HG03095 (cell line): ENCODE measurements at regions not wholly inside any gene's neighbourhood (a gene's known extent, or its start where the extent isn't known, plus 50 kb on each side); places are given as distances from the start of the nearest gene placed in this dataset.
"Not testable (repeated sequence)": the region's sequence is repeated elsewhere in the genome, so short reads cannot be mapped to it uniquely, and the experiment has no call there.

Experiments used
- ATAC-seq: cut with Tn5 transposase; IDR thresholded peaks from one replicate; pipeline ENCODE4 v1.9.1; 2021; ENCODE audit warnings: moderate library complexity; ENCODE audit not compliant: unreplicated experiment

DNA sequence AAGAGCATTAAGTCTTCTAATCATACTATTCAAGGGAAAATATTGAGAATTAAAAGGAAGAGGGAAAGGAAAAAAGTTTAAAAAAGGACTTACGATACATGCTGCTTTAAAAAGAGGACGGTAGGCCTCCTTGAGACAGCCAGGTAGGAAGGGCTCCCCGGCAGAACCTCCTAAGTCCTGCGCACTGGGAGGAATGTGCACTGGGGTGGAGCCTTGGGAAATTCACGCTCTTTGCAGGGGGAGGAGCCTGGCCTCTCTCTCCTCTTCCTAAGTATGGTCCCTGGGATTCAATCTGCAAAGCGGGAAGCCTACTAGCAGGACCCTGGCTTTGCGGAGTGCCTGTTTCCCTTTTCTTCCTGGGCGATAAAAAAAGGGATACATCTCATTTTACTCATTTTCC is 553.0 kb downstream of the RPS29 start:
- no peak for ATAC-seq

DNA sequence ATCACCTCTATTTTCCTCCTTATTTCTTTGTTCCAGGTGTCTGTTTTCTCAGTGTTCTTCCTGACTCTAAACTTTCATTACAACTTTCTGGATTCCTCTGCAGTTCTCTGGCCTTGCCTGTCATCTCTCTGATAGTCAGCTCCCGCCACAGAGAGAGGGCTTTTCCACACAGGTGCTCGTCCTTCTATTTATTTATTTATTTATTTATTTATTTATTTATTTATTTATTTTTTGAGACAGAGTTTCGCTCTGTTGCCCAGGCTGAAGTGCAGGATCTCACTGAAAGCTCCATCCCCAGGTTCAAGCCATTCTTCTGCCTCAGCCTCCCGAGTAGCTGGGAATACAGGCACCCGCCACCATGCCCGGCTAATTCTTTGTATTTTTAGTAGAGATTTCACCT is 554.5 kb downstream of the RPS29 start:
- ATAC-seq: not testable (repeated sequence)

DNA sequence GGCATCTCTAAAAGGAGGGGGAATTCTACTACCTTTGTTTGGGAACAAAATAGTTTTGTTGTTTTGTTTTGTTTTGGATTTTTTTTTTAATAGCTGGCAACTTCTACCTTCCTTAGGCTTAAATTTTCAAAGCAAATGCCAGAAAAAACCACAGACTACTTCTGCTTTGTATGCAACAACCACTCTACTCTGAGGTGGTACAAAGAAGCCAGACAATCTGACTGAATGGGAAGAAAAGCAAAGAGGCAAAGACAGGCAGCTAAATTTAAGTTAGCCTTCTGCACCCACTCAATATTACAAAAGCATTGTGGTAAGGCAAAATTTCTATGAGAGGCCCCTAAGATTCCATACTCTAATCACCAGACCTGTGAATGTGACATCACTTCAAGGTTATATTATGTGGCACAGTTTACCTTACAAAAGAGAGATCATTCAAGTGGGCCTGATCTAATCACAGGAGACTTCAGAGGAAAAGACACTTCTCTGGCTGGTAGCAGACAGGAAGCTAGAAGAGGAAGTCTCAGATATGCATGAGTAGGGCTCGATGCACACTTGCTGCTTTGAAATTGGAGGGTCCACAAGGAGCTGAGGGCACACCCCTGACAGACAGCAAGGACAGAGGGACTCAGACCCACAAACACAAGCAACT is 566.6 kb downstream of the RPS29 start:
- no peak for ATAC-seq

DNA sequence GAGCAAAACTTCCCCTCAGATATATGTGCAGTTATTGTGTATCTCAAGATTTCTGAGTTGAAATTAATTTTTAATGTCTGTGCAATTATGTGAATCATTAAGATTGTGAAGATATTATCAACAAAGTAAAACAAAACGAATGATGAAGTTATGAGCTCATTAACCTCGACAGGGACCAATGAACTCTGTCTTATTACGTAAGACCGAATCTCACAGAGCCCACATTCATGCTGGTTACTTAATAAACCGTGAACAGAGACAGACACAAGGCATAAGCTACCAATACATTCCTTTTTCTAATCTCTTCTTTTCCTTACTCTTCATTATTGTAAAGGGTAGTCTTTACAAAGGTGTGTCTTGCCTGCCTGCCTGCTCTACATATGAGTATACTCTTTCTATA is 568.7 kb downstream of the RPS29 start:
- ATAC-seq: no peak

DNA sequence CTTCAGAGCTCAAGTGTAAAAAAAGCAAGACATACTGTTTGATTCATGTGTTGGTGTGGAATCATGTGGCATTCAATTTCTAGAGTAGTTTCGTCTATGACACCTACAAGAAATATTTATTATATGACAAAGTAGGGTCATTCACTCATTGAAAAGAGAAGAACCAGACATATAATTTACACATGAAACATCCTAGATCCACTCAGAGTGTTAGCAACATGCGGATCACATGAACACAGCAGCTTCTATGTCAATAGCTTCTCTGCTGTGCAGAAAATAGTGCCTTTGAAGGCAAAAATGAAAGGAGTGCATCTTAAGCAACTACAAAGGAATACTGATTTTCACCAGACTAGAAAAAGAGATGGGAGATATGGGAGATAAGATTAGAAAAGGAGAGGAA is 569.8 kb downstream of the RPS29 start:
- ATAC-seq: no peak

DNA sequence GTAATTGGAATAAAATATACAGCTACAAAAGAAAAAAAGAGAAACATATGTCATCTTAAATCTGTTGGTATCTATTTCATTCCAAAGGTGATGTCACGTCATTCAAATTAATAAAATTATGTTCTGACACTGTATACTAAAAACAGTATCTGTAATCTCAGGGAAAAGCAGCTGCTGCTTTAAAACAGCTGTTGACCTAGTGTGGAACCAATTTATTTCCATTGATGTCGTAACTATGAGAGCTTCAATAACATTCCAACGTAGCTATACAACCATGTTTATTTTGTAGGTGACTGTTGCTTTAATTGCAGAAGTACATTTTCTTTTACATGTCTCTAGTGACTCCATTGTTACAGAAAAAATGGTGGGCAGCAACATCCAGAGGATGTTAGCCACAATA is 571.7 kb downstream of the RPS29 start:
- no peak for ATAC-seq

DNA sequence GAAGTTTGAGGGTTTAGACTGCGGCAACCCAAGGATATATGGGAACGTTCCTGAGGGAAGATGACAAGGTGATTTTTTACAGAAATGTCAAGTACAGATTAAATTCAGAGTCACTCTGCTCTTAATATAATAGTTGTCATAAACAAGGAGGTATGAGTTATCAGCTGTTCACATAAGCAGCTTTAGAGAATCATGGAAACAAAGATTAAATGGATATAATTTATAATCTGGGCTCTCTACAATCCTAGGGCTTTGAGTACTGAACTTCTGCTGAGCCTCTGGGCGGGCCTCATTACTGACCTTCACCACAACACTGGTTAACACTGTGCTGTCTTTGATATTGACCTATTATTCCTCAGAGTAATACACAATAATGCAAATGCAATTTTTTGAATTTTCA is 577.8 kb downstream of the RPS29 start:
- ATAC-seq: no peak

DNA sequence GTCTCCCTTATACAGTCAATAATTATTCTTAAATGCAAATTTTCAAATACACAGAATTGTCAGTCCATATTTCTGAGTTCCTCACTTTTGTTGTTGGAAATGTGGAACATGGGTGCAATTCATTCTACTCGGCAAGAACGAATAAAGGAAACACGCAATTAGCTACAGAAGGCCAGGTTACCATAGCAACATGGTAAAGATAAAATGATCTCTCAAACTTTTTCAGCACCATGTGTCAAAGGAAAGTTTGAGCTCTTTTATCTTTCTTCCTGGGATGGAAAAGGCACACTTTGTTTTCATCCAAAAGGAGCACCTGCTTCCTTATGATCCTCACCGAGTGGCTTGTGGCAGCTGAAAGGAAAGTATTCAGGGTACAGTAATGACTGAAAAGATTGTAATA is 595.0 kb downstream of the RPS29 start:
- ATAC-seq: no peak

DNA sequence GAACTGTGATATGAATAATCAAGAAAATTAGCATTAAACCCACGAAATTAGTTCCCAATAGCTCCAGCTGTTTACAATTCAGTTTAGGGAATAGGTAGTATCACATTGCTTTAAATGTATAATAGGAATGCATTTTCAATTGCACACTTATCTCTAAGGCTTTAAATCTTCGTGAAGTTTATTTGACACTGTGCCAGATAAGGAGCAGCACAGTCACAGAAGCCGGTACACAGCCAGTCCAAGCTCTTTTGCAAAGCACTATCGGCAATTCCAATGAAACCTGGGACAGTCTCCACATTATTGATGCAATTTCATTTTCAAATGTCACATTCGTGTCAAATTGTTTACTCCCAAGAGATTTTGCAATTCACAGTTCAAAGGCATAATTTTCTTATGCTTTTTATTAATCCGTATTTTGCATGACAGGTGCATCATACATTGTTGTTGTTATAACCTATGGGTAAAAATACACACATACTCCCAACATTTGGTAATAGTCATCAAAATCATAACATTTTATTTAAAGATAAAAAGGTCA is 602.8 kb downstream of the RPS29 start:
- no peak for ATAC-seq

DNA sequence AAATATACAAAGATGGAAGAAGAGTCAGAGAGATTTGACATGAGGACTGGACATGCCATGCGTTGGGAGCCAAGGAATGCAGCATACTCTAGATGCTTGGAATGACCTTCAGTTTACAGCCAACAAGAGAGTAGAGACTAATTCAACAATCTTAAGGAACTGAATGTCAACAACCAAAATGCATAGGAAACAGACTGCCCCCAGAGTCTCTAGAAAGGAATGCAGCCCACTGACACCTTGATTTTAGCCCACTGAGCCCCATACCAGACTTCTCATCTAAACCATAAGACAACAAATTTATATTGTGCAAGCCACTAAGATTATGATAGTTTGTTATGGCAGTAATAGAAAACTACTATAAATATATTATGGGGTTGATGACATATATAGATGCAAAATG is 611.2 kb downstream of the RPS29 start:
- ATAC-seq: no peak

DNA sequence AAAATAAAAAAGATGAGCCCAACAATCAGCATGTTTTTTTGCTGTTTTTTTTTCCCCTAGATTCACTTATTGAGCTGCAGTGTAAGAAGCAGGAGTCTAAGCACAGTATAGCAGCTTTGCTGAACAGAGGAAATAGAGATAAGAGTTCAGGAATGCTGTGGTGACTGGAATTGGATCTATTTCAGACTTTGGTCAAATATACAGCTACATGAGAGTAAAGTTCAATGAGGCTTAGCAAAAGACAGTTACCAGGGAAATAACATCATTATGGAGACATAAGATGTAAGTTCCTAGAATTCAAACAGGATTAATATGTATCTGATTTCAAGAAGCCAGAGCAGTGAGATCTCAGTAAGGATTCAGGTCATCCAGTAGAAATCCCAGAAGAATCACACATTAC is 613.0 kb downstream of the RPS29 start:
- ATAC-seq: no peak

DNA sequence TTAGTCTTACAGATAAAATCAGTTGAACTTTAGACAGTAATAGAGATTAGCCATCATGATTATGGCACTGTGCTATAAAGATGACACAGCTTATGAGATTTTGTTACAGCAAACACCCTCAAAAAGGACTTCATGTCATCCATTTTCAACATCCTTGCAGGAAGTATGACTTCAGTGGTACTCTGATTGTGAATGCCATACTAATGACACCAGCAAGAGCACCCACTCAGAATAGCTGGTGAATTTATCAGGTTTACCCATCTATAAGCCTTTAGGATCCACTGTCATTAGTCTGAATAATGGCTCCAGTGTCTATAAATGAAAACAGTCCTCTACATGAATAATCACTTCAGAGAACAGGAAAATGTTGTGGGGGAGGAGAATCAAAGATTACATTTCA is 615.2 kb downstream of the RPS29 start:
- no peak for ATAC-seq

DNA sequence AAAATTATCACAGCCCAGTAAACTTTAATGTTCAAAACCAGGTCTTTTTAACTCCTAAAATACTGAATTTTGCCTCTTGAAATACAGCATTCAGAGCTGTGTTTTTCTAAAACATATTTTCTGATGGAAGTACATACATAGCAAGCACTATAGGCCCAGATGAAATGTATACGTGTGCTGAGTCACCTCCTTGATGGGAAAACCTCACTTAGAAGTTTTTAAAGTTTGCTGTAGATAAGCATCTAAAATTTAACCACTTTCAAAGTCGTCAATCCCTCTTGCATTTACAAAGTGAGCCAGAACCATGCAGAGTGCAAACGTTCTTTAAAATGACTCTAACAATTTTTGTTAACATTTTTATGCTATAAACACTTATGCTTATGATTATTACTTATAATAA is 618.8 kb downstream of the RPS29 start:
- ATAC-seq: no peak

DNA sequence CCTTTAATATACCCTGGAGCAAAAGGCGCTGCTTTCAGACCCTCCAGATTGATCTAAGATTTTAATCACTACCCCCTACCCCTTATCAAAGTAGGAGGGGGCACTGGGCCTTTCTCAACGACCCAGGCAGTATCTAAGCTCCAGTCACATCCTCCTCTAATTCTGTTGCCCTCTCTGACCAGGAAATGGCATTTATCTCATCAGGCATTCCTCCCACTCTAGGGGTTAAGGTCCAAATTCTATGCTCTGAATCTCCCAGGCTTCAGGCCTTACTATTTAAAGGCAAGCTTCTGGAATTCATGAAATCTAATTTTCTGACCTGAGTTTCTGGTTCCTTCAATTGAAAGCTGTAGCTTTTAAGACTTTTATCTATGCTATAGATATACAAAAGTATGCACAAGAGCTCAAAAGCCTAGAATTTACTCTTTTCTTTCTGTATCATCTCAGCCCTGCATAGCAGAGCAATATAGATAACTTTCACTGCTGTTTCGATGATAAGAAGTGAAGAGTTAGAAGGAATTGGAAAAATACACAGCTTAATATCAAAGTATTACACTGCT is 622.9 kb downstream of the RPS29 start:
- ATAC-seq: no peak

DNA sequence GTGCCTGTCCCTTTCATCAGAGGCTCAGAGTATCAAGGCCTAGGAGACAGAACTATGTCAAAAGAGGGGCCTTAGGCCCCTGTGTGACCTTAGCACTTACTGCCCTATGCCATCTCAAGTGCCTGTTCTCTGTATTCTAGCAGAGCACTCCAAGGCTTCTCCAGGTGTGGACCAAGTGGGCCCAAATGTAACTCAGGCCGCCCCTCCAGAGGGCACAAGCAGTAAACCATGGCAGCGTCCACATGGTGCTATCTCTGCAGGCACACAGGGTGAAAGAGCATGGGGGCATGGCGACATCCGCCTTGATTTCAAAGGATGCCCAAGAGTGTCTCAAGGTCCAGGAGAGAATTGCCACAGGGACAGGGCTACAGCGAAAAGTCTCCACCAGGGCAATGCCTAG is 628.7 kb downstream of the RPS29 start:
- ATAC-seq: no peak

DNA sequence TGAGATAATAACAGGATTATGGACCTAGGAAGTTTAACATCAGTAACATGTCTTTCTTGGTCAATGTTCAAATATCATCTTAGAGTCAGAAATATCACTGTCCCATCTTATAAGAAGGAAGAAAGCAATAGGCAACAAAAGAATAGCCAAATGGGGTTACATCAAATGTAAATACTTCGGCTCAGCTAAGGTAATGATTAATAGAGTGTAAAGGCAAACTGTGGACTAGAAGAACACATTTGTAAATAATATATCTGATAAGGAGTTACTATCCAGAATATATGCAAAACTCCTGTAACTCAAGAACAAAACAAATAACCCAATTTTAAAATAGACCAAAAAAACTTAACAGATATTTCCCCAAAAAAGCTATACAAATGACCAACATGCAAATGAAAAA is 630.3 kb downstream of the RPS29 start:
- no peak for ATAC-seq

DNA sequence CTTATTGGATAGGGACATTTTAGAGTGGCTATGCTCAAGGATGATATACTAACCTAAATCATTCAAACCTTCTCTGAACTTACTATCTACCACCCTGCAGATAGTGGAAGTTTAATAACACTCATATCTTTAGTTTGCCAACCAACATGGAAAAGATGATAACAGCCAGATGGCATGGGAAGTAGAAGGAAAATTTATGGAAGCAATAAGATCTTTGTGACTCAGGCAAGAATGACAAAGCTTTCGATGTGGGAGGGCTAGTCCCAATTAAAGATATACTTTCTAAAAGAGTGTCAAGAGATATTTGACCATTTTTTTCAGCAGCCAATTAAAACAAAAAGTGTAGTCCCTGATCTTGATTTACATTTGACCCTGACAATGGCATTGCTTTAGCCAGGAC is 631.7 kb downstream of the RPS29 start:
- ATAC-seq: no peak

DNA sequence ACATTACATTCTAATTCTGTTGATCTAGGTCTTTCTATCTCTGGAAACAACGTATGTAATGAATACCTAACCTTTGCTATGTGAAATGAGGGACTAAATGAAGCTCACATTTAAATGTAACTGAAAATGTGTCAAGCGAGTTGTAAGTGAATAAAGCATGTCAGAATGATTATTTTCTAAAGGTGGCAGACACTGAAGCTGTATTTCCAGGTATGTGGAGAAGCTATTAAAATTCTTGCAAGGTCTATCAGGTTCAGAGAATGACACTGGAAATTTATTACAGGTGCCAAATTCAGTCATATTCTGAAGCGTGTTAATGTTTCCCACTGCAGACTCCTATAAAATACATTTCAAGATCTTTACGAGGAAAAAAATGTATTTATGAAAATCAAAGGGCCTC is 641.4 kb downstream of the RPS29 start:
- no peak for ATAC-seq

DNA sequence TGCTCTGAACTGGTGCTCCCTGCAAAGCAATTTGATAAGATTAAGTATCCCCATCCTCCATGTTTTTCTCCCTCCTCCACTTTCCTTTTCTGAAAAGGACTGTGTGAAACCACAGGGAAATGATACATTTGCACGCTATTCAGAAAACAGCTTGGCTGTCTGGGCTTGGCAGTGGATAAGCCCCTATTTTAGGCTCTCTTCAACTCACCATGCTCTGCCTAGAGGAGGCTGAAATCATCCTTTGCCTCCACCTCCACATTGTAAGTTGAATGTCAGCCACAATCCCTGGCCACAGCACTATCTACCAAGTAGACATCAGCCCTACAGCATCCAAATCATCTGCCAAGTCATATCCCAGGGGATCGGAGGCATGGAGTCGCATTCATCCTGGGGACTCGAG is 642.3 kb downstream of the RPS29 start:
- ATAC-seq: no peak

DNA sequence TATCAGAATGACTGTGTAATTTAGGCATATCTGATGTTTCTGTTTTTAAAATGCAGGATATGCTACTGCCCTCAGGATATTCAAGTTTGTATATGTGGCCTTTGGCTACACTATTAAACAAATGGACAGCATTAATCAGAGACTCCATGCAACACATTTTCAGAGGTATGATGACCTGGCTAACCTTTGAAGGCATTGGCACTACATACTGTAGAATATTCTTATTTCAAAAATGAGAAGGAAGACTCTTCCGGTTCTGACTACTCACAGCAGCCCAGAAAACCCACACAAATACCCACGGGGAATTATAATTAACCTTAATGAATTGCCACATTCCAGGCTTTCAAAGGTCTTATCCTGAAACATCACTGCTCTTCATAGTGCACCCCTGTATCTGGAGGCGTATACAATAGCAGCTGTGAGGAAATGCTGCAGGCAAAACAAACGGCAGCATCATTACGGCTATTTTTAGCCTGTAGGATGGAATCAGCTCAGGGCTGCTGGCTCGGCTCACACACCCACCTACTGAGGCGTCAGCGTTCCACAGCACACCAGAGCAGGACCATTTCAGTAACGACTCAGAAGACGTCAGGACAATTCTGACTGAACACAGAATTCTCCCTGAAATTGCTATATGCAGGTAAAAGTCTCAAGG is 648.5 kb downstream of the RPS29 start:
- no peak for ATAC-seq

DNA sequence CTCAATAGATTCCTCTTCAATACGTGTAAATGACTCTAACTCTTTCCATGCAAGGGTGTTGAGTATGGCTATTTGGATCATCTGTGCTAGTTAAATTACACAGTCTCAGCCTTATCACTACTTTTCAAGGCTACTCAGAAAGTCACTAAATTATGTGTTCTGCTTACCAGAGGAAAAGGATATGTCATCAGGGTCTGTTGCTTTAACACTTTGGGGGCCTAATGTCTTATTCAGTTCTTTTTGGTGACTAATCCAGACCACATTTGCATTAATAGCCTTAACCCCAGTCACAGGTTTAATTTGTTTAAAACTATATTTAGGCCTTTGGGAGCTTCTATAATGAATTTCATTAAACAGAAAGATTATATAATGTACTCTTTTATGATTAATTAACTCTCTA is 649.3 kb downstream of the RPS29 start:
- no peak for ATAC-seq

DNA sequence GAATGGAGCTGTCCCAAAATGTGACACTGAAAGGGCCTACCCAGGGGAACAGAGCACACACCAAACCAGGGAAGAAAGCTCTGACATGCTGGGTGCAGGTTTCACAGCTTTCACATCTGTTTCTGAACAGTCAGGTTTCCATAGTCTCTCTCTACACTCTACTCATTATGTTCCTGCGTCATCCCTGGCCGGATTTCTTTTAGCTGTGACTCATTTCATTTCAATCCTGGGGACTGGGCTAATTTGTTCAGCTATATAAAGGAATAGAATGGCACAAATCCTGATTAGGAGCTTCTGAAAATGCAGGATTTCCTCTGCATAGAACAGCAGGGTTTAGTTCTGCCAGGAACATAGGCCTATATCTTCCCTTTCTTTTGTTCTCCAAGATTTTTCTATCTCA is 649.8 kb downstream of the RPS29 start:
- no peak for ATAC-seq

DNA sequence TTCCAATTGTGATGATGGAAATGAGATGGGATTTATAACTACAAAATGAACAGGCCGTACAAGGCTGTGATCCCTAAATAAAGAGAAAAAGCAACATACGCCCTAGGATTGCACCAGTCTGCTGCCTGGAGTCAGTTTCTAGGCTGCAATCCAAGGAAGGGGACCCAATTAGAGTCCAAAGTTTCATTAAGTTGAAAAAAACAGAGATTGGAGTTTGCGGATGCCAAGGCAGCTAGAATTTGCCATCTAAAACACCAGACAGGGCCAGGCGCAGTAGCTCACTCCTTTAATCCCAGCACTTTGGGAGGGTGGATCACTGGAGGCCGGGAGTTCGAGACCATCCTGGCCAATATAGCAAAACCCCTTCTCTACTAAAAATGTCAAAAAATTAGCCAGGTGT is 661.0 kb downstream of the RPS29 start:
- no peak for ATAC-seq
